Thyroid gland (tissue), 4 donors: ENCODE measurements at regions not wholly inside any gene's neighbourhood (a gene's known extent, or its start where the extent isn't known, plus 50 kb on each side); places are given as distances from the start of the nearest gene placed in this dataset.

ENCODE experiments used
- POLR2A ChIP-seq, 2 donors: fragments of 450-650 bp; IDR thresholded peaks; one replicate each; pipeline ENCODE4 v1.6.1; 2017; ENCODE audit warnings: antibody characterized with exemption in 2 of 2, mild to moderate bottlenecking in 2 of 2, moderate library complexity in 1 of 2
- TF ChIP-seq, protein P1 (sequence below), 6 experiments: fragments of 200-600 bp in 3 of 6; fragments of 450-650 bp in 3 of 6; sonication (generic) in 3 of 6; IDR thresholded peaks; one replicate each; pipeline ENCODE4 v1.5.1; 2016 to 2019; ENCODE audit warnings: antibody characterized with exemption in 6 of 6, mild to moderate bottlenecking in 2 of 6, inconsistent platforms in 1 of 6, moderate library complexity in 1 of 6

DNA sequence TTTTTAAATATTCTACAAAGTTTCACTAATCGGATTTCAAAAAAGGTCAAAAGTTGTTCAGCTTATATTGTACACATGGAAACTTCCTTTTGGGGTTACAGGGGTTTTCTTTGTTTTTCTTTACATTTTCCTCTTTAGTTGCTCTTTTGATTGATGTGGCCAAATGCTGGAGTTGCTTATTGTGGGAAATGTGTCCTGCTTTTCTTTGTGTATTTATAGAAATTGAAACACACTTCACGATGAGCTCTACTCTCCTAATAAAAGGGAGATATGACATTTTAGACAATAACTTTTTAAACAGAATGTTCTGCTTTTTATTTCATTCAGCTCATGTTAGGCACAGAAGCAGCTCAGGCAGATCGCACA, 50.7 kb upstream of the SPRY1 start:
- TF ChIP-seq, protein P1, sequence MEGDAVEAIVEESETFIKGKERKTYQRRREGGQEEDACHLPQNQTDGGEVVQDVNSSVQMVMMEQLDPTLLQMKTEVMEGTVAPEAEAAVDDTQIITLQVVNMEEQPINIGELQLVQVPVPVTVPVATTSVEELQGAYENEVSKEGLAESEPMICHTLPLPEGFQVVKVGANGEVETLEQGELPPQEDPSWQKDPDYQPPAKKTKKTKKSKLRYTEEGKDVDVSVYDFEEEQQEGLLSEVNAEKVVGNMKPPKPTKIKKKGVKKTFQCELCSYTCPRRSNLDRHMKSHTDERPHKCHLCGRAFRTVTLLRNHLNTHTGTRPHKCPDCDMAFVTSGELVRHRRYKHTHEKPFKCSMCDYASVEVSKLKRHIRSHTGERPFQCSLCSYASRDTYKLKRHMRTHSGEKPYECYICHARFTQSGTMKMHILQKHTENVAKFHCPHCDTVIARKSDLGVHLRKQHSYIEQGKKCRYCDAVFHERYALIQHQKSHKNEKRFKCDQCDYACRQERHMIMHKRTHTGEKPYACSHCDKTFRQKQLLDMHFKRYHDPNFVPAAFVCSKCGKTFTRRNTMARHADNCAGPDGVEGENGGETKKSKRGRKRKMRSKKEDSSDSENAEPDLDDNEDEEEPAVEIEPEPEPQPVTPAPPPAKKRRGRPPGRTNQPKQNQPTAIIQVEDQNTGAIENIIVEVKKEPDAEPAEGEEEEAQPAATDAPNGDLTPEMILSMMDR (IDR thresholded peaks at IDR 0.05), result no peak
- no peak for TF ChIP-seq POLR2A (IDR thresholded peaks at IDR 0.05)
